Fibroblast of lung (primary cell): ENCODE measurements at regions not wholly inside any gene's neighbourhood (a gene's known extent, or its start where the extent isn't known, plus 50 kb on each side); places are given as distances from the start of the nearest gene placed in this dataset.

ENCODE experiments used
- DNase-seq, 2 donors: peaks; one replicate each; pipeline versions ENCODE4 v3.0.0 to v3.0.0-alpha.2; 2010; ENCODE audit warnings: low read depth in 2 of 2
- H2AFZ ChIP-seq: 2 replicates; pipeline ENCODE4 v1.5.1; 2012; ENCODE audit warnings: low read length, control low read depth, inconsistent platforms
- H3K27ac ChIP-seq: 2 replicates; pipeline ENCODE4 v1.5.1; 2011; ENCODE audit warnings: low read length, control low read depth; ENCODE audit not compliant: insufficient read depth
- H3K27me3 ChIP-seq: 2 replicates; pipeline ENCODE4 v1.5.1; 2011; ENCODE audit warnings: mild to moderate bottlenecking, low read length; ENCODE audit not compliant: control insufficient read depth, insufficient read depth
- H3K36me3 ChIP-seq: 2 replicates; pipeline ENCODE4 v1.5.1; 2011; ENCODE audit warnings: low read length; ENCODE audit not compliant: control insufficient read depth, insufficient read depth
- H3K4me1 ChIP-seq: 2 replicates; pipeline ENCODE4 v1.5.1; 2011; ENCODE audit warnings: low read length; ENCODE audit not compliant: control insufficient read depth, insufficient read depth; ENCODE audit errors: extremely low read depth
- H3K4me2 ChIP-seq: 2 replicates; pipeline ENCODE4 v1.5.1; 2011; ENCODE audit warnings: low read length, control low read depth; ENCODE audit not compliant: insufficient read depth; ENCODE audit errors: extremely low read depth
- H3K4me3 ChIP-seq, 4 experiments: fragments of 200-600 bp in 1 of 4; sonication (generic) in 1 of 4; replicated peaks in 1 of 4; 2 replicates each; pipeline ENCODE4 v1.5.1; 2011 to 2016; ENCODE audit warnings: low read length in 4 of 4, low read depth in 3 of 4, mild to moderate bottlenecking in 3 of 4, control low read depth in 2 of 4, inconsistent platforms in 1 of 4, mixed read lengths in 1 of 4; ENCODE audit not compliant: insufficient read depth in 1 of 4; ENCODE audit errors: control extremely low read depth in 1 of 4
- H3K79me2 ChIP-seq: 2 replicates; pipeline ENCODE4 v1.5.1; 2012; ENCODE audit warnings: mild to moderate bottlenecking, low read length, inconsistent platforms; ENCODE audit not compliant: control insufficient read depth, insufficient read depth
- H3K9ac ChIP-seq: 2 replicates; pipeline ENCODE4 v1.5.1; 2011; ENCODE audit warnings: mild to moderate bottlenecking, low read length, control low read depth; ENCODE audit not compliant: insufficient read depth
- H3K9me3 ChIP-seq: 2 replicates; pipeline ENCODE4 v1.5.1; 2012; ENCODE audit warnings: low read depth, low read length; ENCODE audit not compliant: control insufficient read depth, insufficient read depth
- H4K20me1 ChIP-seq: 2 replicates; pipeline ENCODE4 v1.5.1; 2011; ENCODE audit warnings: low read length; ENCODE audit not compliant: control insufficient read depth, insufficient read depth; ENCODE audit errors: extremely low read depth
- CTCF ChIP-seq, 2 donors: IDR thresholded peaks in 1 of 2; conservative IDR thresholded peaks in 1 of 2; 1 replicate in 1 of 2; 2 replicates in 1 of 2; pipeline ENCODE4 v1.5.1; 2011 to 2012; ENCODE audit warnings: low read length in 2 of 2, control low read depth in 1 of 2, inconsistent platforms in 1 of 2, low read depth in 1 of 2, mild to moderate bottlenecking in 1 of 2
- EZH2 ChIP-seq: IDR thresholded peaks from 2 replicates; pipeline ENCODE4 v1.5.1; 2012; ENCODE audit warnings: low read length, control low read depth, mild to moderate bottlenecking; ENCODE audit errors: missing control alignments

- H3K9me3 ChIP-seq: no peaks in the 10 kb centered on the region
- no peak overlapping the region for H3K4me3 ChIP-seq
- H3K9ac ChIP-seq: no peak overlapping the region
- DNase-seq: no peak
- H3K36me3 ChIP-seq: no peaks in the 10 kb centered on the region
- H3K27ac ChIP-seq: no peak overlapping the region
- H3K27me3 ChIP-seq: no peaks in the 10 kb centered on the region
- H3K4me1 ChIP-seq: no peaks in the 10 kb centered on the region
- no peak overlapping the region for H3K4me2 ChIP-seq
- no peaks in the 10 kb centered on the region for H4K20me1 ChIP-seq
- no peak overlapping the region for H2AFZ ChIP-seq
- H3K79me2 ChIP-seq: no peaks in the 10 kb centered on the region
- no peak for TF ChIP-seq EZH2
- TF ChIP-seq CTCF (conservative IDR thresholded peaks at IDR 0.05 in 1 of 2, IDR thresholded peaks at IDR 0.05 in 1 of 2; ENCODE audit: low read depth in 1 of 2, low read length in 2 of 2): no peak
Observed at GRCh38 chr21:43289966-43290365, 121.2 kb downstream of the CRYAA start.

GRCh38 chr21:43289442-43289841, 120.6 kb downstream of the CRYAA start:
- H3K79me2 ChIP-seq: no peaks in the 10 kb centered on the region
- H2AFZ ChIP-seq: no peak overlapping the region
- no peak overlapping the region for H3K9ac ChIP-seq
- no peaks in the 10 kb centered on the region for H3K27me3 ChIP-seq
- no peaks in the 10 kb centered on the region for H3K9me3 ChIP-seq
- H3K4me2 ChIP-seq: no peak overlapping the region
- H3K4me3 ChIP-seq: no peak overlapping the region
- no peak overlapping the region for H3K27ac ChIP-seq
- TF ChIP-seq EZH2: no peak
- TF ChIP-seq CTCF (conservative IDR thresholded peaks at IDR 0.05 in 1 of 2, IDR thresholded peaks at IDR 0.05 in 1 of 2; ENCODE audit: low read depth in 1 of 2, low read length in 2 of 2): no peak
- H3K4me1 ChIP-seq: no peaks in the 10 kb centered on the region
- DNase-seq: no peak
- no peaks in the 10 kb centered on the region for H4K20me1 ChIP-seq
- H3K36me3 ChIP-seq: no peaks in the 10 kb centered on the region

GRCh38 chr21:43287795-43288755, 119.3 kb downstream of the CRYAA start:
- no peaks in the 10 kb centered on the region for H4K20me1 ChIP-seq
- H3K27me3 ChIP-seq: no peaks in the 10 kb centered on the region
- H3K79me2 ChIP-seq: no peaks in the 10 kb centered on the region
- no peaks in the 10 kb centered on the region for H3K4me1 ChIP-seq
- no peak overlapping the region for H3K9ac ChIP-seq
- H3K27ac ChIP-seq: no peak overlapping the region
- H3K9me3 ChIP-seq: no peaks in the 10 kb centered on the region
- no peaks in the 10 kb centered on the region for H3K36me3 ChIP-seq
- H3K4me3 ChIP-seq: no peak overlapping the region
- TF ChIP-seq EZH2: no peak
- TF ChIP-seq CTCF (conservative IDR thresholded peaks at IDR 0.05 in 1 of 2, IDR thresholded peaks at IDR 0.05 in 1 of 2; ENCODE audit: low read depth in 1 of 2, low read length in 2 of 2): no peak
- no peak for DNase-seq
- H2AFZ ChIP-seq: no peak overlapping the region
- no peak overlapping the region for H3K4me2 ChIP-seq
